K562 (cell line): ENCODE measurements at regions not wholly inside any gene's neighbourhood (a gene's known extent, or its start where the extent isn't known, plus 50 kb on each side); places are given as distances from the start of the nearest gene placed in this dataset.
"Not testable (repeated sequence)": the region's sequence is repeated elsewhere in the genome, so short reads cannot be mapped to it uniquely, and the experiment has no call there.

Source experiments
- ATAC-seq: fragments of 200-7000 bp; cut with Tn5 transposase; 3 replicates; pipeline ENCODE4 v1.9.1; 2020; ENCODE audit warnings: moderate library complexity
- BruUV-seq: library from RNA; stranded (reverse); fragments of 400-500 nt; replicated peaks from 2 replicates; lab custom pipeline; 2021; lab: Mats Ljungman, UMichigan
- CTCF ChIA-PET: fragments of 300-600 bp; formaldehyde crosslinking; extraction: SDS; loops from one replicate; lab custom pipeline; 2021; ENCODE audit warnings: low intra/inter-chr PET ratio; lab: Yijun Ruan, JAX
- POLR2A ChIA-PET: fragments of 300-600, 350-650 bp; sonication (Branson Sonifier 250); formaldehyde crosslinking; extraction: SDS; loops from one replicate; lab custom pipeline; 2021; ENCODE audit warnings: antibody characterized with exemption, inconsistent platforms; lab: Yijun Ruan, JAX
- DNase-seq, 4 experiments: peaks; one replicate each; pipeline versions ENCODE4 v3.0.0 to v3.0.0-alpha.2; 2011 to 2018; ENCODE audit warnings: low spot score in 3 of 4, mixed read lengths in 3 of 4; ENCODE audit errors: extremely low read depth in 1 of 4
- FAIRE-seq: peaks from 2 replicates; lab custom pipeline; 2011; peaks lifted over from hg19 to GRCh38; lab: Jason Lieb, UNC
- H2AFZ ChIP-seq: 2 replicates; pipeline ENCODE4 v1.6.0; 2011; ENCODE audit warnings: low read depth, low read length, control low read depth, inconsistent platforms
- H3K27ac ChIP-seq: fragments of 200-600 bp; 3 replicates; pipeline ENCODE4 v1.8.0; 2011; ENCODE audit warnings: low read depth, mild to moderate bottlenecking, control low read depth, inconsistent platforms, low read length, moderate library complexity, mixed read lengths; ENCODE audit errors: extremely low read depth
- H3K27me3 ChIP-seq, 2 experiments: fragments of 300-600 bp in 1 of 2; 2 replicates in 1 of 2; 3 replicates in 1 of 2; pipeline versions ENCODE4 v1.6.0 to v1.8.0; 2011; ENCODE audit warnings: inconsistent platforms in 2 of 2, low read length in 2 of 2, mild to moderate bottlenecking in 1 of 2, mixed read lengths in 1 of 2, moderate library complexity in 1 of 2; ENCODE audit not compliant: control insufficient read depth in 2 of 2, insufficient read depth in 2 of 2
- H3K36me3 ChIP-seq: fragments of 300-600 bp; 3 replicates; pipeline ENCODE4 v1.8.0; 2011; ENCODE audit warnings: mild to moderate bottlenecking, low read length, inconsistent platforms; ENCODE audit not compliant: control insufficient read depth, insufficient read depth
- H3K4me1 ChIP-seq, 2 experiments: fragments of 200-600 bp in 1 of 2; replicated peaks in 1 of 2; 2 replicates in 1 of 2; 3 replicates in 1 of 2; pipeline versions ENCODE4 v1.5.1 to v1.8.0; 2011; ENCODE audit warnings: inconsistent platforms in 2 of 2, low read length in 2 of 2, mild to moderate bottlenecking in 1 of 2, mixed read lengths in 1 of 2, moderate library complexity in 1 of 2; ENCODE audit not compliant: control insufficient read depth in 2 of 2, insufficient read depth in 2 of 2
- H3K4me2 ChIP-seq: 2 replicates; pipeline ENCODE4 v1.6.1; 2011; ENCODE audit warnings: low read length, control low read depth, inconsistent platforms, mixed read lengths; ENCODE audit not compliant: insufficient read depth
- H3K4me3 ChIP-seq: fragments of 200-600 bp; sonication (generic), shearing (Covaris generic); 2 replicates; pipeline ENCODE4 v1.5.1; 2016; ENCODE audit warnings: control low read depth, inconsistent platforms
- H3K79me2 ChIP-seq: fragments of 200-600 bp; 3 replicates; pipeline ENCODE4 v1.8.0; 2011; ENCODE audit warnings: low read length, inconsistent platforms; ENCODE audit not compliant: control insufficient read depth, insufficient read depth
- H3K9ac ChIP-seq, 2 experiments: 2 replicates each; pipeline versions ENCODE4 v1.6.0 to v1.6.1; 2011; ENCODE audit warnings: low read depth in 2 of 2, low read length in 2 of 2, control low read depth in 1 of 2, inconsistent platforms in 1 of 2, mild to moderate bottlenecking in 1 of 2, mixed read lengths in 1 of 2; ENCODE audit not compliant: insufficient read depth in 1 of 2
- H3K9me1 ChIP-seq: one replicate; pipeline ENCODE4 v1.6.0; 2011; ENCODE audit warnings: inconsistent platforms, mild to moderate bottlenecking, low read length, moderate library complexity; ENCODE audit not compliant: control insufficient read depth, insufficient read depth
- H3K9me3 ChIP-seq: replicated peaks from 2 replicates; pipeline ENCODE4 v1.5.1; 2011; ENCODE audit warnings: low read depth, low read length, inconsistent platforms; ENCODE audit not compliant: control insufficient read depth, insufficient read depth
- H4K20me1 ChIP-seq: replicated peaks from 2 replicates; pipeline ENCODE4 v1.6.1; 2011; ENCODE audit warnings: low read length, inconsistent platforms, mixed read lengths; ENCODE audit not compliant: control insufficient read depth, insufficient read depth
- ARID3A ChIP-seq: IDR thresholded peaks from 2 replicates; pipeline ENCODE4 v1.6.1; 2012; ENCODE audit warnings: low read depth, low read length, improper control_type of control experiment, borderline replicate concordance
- CTBP1 ChIP-seq: fragments of 450-650 bp; IDR thresholded peaks from 2 replicates; pipeline ENCODE4 v1.6.1; 2016; ENCODE audit warnings: borderline replicate concordance
- FOXJ2 ChIP-seq: fragments of 200-800 bp; sonication (Bioruptor generic); IDR thresholded peaks from 2 replicates; pipeline ENCODE4 v1.6.1; 2016; ENCODE audit warnings: missing genetic modification characterization, missing compliant biosample characterization
- SMARCB1 ChIP-seq: IDR thresholded peaks from 2 replicates; pipeline ENCODE4 v1.6.1; 2011; ENCODE audit warnings: improper control_type of control experiment, low read depth; ENCODE audit not compliant: insufficient read length
- TEAD1 ChIP-seq, 2 experiments: fragments of 450-650 bp in 1 of 2; sonication (generic) in 1 of 2; formaldehyde crosslinking; IDR thresholded peaks; 2 replicates each; pipeline versions ENCODE4 v1.4.0 to v1.8.0; 2020 to 2022; ENCODE audit warnings: mild to moderate bottlenecking in 2 of 2, missing genetic modification reagents in 1 of 2
- THRAP3 ChIP-seq: fragments of 450-650 bp; IDR thresholded peaks from 2 replicates; pipeline ENCODE4 v1.6.1; 2016; ENCODE audit warnings: mild to moderate bottlenecking, inconsistent platforms, borderline replicate concordance
- USF2 ChIP-seq: sonication (generic); formaldehyde crosslinking; IDR thresholded peaks from 2 replicates; pipeline ENCODE4 v1.5.0; 2020; ENCODE audit warnings: missing genetic modification reagents
- ZBTB2 ChIP-seq: fragments of 450-650 bp; IDR thresholded peaks from 2 replicates; pipeline ENCODE4 v1.6.1; 2016; ENCODE audit warnings: antibody characterized with exemption
- WGBS: fragments of 100-300 bp; shearing (Covaris generic); methylation state at CpG from one replicate; pipeline ENCODE4 v1.1.6; 2016; ENCODE audit warnings: low coverage, mixed read lengths; ENCODE audit not compliant: insufficient coverage; ENCODE audit errors: missing lambda C conversion rate; 5-methylcytosine and 5-hydroxymethylcytosine counted together
- in situ Hi-C: fragments of 300-500 bp; cut with MboI; formaldehyde crosslinking; loops from 4 replicates; pipeline ENCODE4 v1.15.0; 2018; ENCODE audit warnings: inconsistent platforms, mixed read lengths
- intact Hi-C: fragments of 100-400 bp; cut with micrococcal nuclease; formaldehyde crosslinking; loops from 2 replicates; pipeline ENCODE4 v1.14.2; 2022

GRCh38 chr13:56182598-56182997, 958.1 kb upstream of the PRR20A start (continued):
- no peak for TF ChIP-seq THRAP3

- TF ChIP-seq USF2 (CRISPR knock-in tag) (no peak), SMARCB1 (no peak), TEAD1 (CRISPR knock-in tag; IDR thresholded peaks at IDR 0.05) (no peak), ARID3A (no peak), ZBTB2 (no peak), FOXJ2 (tag) (no peak), CTBP1 (no peak)
Observed at GRCh38 chr13:56187331-56187730, 953.4 kb upstream of the PRR20A start.

GRCh38 chr13:56188582-56188981, 952.1 kb upstream of the PRR20A start:
- DNase-seq, POLR2A ChIA-PET, intact Hi-C loops, H3K79me2 ChIP-seq, H3K4me1 ChIP-seq, H3K9me3 ChIP-seq, CTCF ChIA-PET, H3K4me3 ChIP-seq, H3K9me1 ChIP-seq, H3K9ac ChIP-seq, ATAC-seq, H2AFZ ChIP-seq, BruUV-seq, FAIRE-seq, H3K4me2 ChIP-seq, H3K36me3 ChIP-seq, H4K20me1 ChIP-seq, H3K27me3 ChIP-seq, H3K27ac ChIP-seq, in situ Hi-C loops: not testable (repeated sequence)
- WGBS = 0% methylated on average over 1 of the region's 6 CpGs

More at GRCh38 chr13:56187331-56187730, 953.4 kb upstream of the PRR20A start:
- ChIA-PET CTCF (no interaction called here), POLR2A (no interaction called here)
- Histone ChIP-seq H3K4me1 (no peaks in the 10 kb centered on the region), H3K36me3 (no peaks in the 10 kb centered on the region), H3K9ac (no peak overlapping the region), H3K9me1 (no peaks in the 10 kb centered on the region), H4K20me1 (no peaks in the 10 kb centered on the region), H3K4me2 (no peak overlapping the region), H3K27ac (no peak overlapping the region), H2AFZ (no peak overlapping the region), H3K79me2 (no peaks in the 10 kb centered on the region), H3K27me3 (no peaks in the 10 kb centered on the region), H3K4me3 (no peak overlapping the region), H3K9me3 (no peaks in the 10 kb centered on the region)
- ATAC-seq (no peak), DNase-seq (no peak), FAIRE-seq (no peak)
- intact Hi-C loops (no loop called here), in situ Hi-C loops (no loop called here)
- no TSS peak for BruUV-seq
- WGBS = 4% methylated on average over 5 of the region's 15 CpGs
